ENCODE measurements at regions not wholly inside any gene's neighbourhood (a gene's known extent, or its start where the extent isn't known, plus 50 kb on each side); places are given as distances from the start of the nearest gene placed in this dataset.
A peak's percentile ranks its signal among the peaks of the same experiment; 100 is the strongest.

DNA sequence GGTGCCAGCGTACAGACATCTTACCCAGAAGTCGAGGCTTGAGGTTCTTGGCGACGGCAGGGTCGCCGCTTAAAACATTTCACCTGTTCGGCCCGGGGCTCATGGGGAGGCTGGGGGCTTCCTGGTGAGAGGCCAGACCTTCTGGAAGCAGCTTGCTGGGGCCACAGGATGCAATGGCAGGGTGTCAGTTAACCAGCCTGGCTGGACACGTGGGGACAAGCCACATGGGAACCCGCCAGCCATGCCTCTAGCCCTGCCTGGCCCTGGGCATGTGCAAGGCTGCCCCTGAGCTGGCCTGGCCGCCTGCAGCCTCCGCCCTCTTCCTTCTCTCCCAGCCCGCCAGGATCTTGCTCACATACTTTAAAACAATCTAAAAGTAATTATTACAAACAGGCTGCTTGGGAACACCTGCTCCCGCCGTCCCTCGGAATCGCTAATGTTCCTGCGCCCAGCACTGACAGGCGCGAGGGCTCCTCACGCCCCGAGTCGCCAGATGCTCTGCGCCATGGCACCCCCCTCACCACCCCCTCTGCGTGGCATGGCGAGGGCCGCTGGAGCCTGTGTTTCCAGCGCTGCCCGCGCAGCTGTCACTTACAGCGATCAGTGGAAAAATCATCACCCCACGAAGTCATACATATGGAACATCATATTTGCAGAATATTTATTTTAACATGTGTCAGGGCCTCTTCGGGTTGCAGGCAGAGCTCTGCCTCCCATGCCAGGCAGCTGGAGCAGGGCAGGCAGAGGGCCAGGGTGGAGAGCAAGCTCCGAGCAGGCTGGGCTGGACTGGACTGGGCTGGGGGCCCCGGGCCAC is 188.7 kb upstream of the GSE1 start:
- ATAC-seq (no peak), DNase-seq (peak; percentile 15 to 65 (median 50))
- Histone ChIP-seq H3K36me3 (replicated peaks in 1 of 2; ENCODE audit: insufficient read depth in 1 of 2, low read depth in 2 of 2) (no peaks in the 10 kb centered on the region), H3K27me3 (no peaks in the 10 kb centered on the region), H3K4me3 (no peak overlapping the region), H3K9me3 (no peaks in the 10 kb centered on the region), H3K4me1 (peaks cover 48% of the 10 kb centered on the region), H3K27ac (no peak overlapping the region)
- TF ChIP-seq, protein P1, sequence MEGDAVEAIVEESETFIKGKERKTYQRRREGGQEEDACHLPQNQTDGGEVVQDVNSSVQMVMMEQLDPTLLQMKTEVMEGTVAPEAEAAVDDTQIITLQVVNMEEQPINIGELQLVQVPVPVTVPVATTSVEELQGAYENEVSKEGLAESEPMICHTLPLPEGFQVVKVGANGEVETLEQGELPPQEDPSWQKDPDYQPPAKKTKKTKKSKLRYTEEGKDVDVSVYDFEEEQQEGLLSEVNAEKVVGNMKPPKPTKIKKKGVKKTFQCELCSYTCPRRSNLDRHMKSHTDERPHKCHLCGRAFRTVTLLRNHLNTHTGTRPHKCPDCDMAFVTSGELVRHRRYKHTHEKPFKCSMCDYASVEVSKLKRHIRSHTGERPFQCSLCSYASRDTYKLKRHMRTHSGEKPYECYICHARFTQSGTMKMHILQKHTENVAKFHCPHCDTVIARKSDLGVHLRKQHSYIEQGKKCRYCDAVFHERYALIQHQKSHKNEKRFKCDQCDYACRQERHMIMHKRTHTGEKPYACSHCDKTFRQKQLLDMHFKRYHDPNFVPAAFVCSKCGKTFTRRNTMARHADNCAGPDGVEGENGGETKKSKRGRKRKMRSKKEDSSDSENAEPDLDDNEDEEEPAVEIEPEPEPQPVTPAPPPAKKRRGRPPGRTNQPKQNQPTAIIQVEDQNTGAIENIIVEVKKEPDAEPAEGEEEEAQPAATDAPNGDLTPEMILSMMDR (IDR thresholded peaks at IDR 0.05) = no peak
- TF ChIP-seq POLR2A (IDR thresholded peaks at IDR 0.05) = no peak
- WGBS, 2 donors = 38 to 60% methylated on average over 24 to 35 of the region's 35 CpGs
- intact Hi-C loops (cut with DNase I) = loop anchor here (10.0 kb wide), 1 partner anchor 290 kb away; no protein-coding TSS in a partner anchor

DNA sequence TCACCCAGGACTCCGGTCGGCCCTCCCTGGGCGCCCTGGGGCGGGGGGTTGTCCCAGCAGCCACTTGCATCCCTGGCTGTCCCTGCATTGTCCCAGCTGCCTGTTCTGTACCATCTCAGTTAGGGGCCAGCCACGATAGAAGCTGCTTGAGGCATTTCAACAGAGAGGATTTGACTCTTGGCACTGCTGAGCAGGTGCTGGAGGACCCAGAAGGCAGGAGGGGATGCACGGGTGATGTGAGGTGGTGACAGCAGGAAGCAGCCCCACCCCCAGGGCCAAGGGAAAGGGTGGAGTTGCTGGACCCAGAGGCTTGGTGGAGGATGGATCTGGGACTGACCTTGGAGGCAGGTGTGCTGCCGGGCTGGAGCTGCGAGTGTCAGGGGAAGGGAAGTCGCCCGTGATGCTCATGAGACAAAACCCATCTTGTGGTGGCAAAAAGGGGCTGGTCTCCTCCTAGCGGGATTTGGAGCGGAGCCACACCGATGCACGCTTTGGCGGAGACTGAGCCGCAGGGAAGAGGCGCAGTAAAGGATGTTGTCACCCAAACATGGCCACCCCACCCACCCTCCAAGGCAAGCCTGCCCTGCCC is 188.0 kb upstream of the GSE1 start:
- peak; percentile 2 to 14 (median 8) for DNase-seq

DNA sequence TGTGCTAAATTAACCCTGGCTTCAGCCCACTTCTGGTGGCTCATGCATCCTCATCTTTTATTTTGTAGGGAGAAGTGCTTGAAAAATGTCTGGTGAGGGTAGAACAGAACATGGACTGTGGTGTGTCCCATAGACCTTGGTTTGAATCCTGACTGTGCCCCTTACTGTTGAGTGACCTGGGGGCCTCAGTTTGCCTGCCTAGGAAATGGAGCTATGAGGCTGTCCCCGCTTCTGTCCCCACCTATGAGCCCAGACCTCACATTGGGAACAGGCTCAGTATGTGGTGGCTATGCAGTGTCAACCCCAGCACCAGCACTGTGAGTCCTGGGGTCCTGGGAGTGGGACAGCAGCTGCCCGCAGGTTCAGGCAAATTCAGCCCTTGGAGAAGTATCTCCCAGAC is 186.3 kb upstream of the GSE1 start:
- Histone ChIP-seq H3K36me3 (replicated peaks in 1 of 2; ENCODE audit: insufficient read depth in 1 of 2, low read depth in 2 of 2) (no peaks in the 10 kb centered on the region), H3K4me3 (no peak overlapping the region), H3K27me3 (no peaks in the 10 kb centered on the region), H3K27ac (no peak overlapping the region), H3K9me3 (no peaks in the 10 kb centered on the region), H3K4me1 (peaks cover 43% of the 10 kb centered on the region)
- 89 to 93% methylated on average over 2 of the region's 2 CpGs for WGBS, 2 donors
- intact Hi-C loops (cut with DNase I) = loop anchor here (10.0 kb wide), 1 partner anchor 288 kb away; no protein-coding TSS in a partner anchor
- TF ChIP-seq, protein P1 (IDR thresholded peaks at IDR 0.05) = no peak
- TF ChIP-seq POLR2A (IDR thresholded peaks at IDR 0.05) = no peak
- DNase-seq = peak in 2 of 4 donors; percentile 4 to 9
- ATAC-seq = no peak

More for the DNA sequence above, 188.0 kb upstream of the GSE1 start:
- Histone ChIP-seq H3K27me3 (no peaks in the 10 kb centered on the region), H3K9me3 (no peaks in the 10 kb centered on the region), H3K4me1 (peaks cover 52% of the 10 kb centered on the region), H3K27ac (no peak overlapping the region), H3K4me3 (no peak overlapping the region), H3K36me3 (replicated peaks in 1 of 2; ENCODE audit: insufficient read depth in 1 of 2, low read depth in 2 of 2) (no peaks in the 10 kb centered on the region)
- TF ChIP-seq, protein P1 (IDR thresholded peaks at IDR 0.05) = no peak
- no peak for TF ChIP-seq POLR2A (IDR thresholded peaks at IDR 0.05)
- WGBS, 2 donors = 45 to 47% methylated on average over 7 to 17 of the region's 17 CpGs
- no peak for ATAC-seq
- intact Hi-C loops (cut with DNase I) = loop anchor here (10.0 kb wide), 1 partner anchor 290 kb away; no protein-coding TSS in a partner anchor

DNA sequence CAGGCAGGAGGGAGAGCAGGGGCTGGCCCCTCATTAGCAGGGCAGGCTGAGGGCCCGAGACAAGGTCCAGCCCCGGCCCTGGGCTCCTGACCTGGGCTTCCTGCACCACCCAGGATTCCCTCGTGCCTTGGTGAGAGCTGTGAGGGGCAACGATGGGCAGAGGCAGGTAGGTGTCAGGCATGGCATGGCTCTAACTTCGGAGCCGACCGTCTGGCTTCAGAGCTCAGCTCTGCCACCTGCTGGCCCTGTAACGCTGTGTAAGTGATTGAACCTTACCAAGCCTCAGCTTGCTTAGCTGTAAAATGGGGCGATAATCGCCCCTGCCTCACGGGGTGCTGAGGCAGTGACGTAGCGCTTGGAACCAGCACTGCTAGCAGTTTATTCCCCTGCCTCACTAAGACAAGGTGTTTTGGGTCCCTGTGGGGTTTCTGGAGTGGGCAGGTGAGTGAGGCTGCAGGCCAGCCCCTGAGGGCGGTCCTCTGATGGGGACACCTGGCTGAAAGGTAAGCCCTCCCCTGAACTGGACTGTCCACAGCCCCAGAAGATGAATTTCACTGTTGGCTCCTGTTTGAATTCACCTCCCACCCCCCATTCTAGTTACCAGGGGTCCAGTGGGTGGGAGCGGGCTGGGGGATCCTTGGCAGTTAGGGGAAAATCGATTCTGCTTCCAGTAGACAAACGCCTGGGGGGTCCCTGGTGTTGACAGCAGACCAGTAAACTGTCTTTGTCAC is 184.8 kb upstream of the GSE1 start:
- H3K27me3 ChIP-seq = no peaks in the 10 kb centered on the region
- no peak for TF ChIP-seq POLR2A (IDR thresholded peaks at IDR 0.05)
- TF ChIP-seq, protein P1 (IDR thresholded peaks at IDR 0.05) = peak; percentile 10 to 67 (median 50)
- ATAC-seq (peak; percentile 52), DNase-seq (peak; percentile 55 to 73 (median 61))
- H3K36me3 ChIP-seq (replicated peaks in 1 of 2; ENCODE audit: insufficient read depth in 1 of 2, low read depth in 2 of 2) = no peaks in the 10 kb centered on the region
- no peaks in the 10 kb centered on the region for H3K9me3 ChIP-seq
- peaks cover 28% of the 10 kb centered on the region for H3K4me1 ChIP-seq
- 47 to 75% methylated on average over 6 to 14 of the region's 17 CpGs for WGBS, 2 donors
- intact Hi-C loops (cut with DNase I) = loop anchor here (10.0 kb wide), 1 partner anchor 286 kb away; no protein-coding TSS in a partner anchor
- H3K4me3 ChIP-seq = no peak overlapping the region
- H3K27ac ChIP-seq = no peak overlapping the region

Measured in body of pancreas (tissue), 4 donors.